HCT116 (cell line): ENCODE measurements at regions not wholly inside any gene's neighbourhood (a gene's known extent, or its start where the extent isn't known, plus 50 kb on each side); places are given as distances from the start of the nearest gene placed in this dataset.

Experiments used
- ATAC-seq: fragments of 200-7000 bp; cut with Tn5 transposase; 2 replicates; pipeline ENCODE4 v1.9.1; 2020; ENCODE audit warnings: mild to moderate bottlenecking, moderate library complexity
- BruUV-seq: library from RNA; stranded (reverse); fragments of 400-500 nt; replicated peaks from 2 replicates; lab custom pipeline; 2021; lab: Mats Ljungman, UMichigan
- CTCF ChIA-PET: fragments of 300-600 bp; sonication (Branson Sonifier 250); formaldehyde crosslinking; loops from one replicate; lab custom pipeline; 2021; ENCODE audit warnings: antibody characterized with exemption; lab: Charles Lee
- POLR2A ChIA-PET: fragments of 300-600, 350-600 bp; sonication (Branson Sonifier 250); formaldehyde crosslinking; loops from one replicate; lab custom pipeline; 2021; ENCODE audit warnings: antibody characterized with exemption; lab: Charles Lee
- RAD21 ChIA-PET, 2 experiments: fragments of 300-600 bp; sonication (Branson Sonifier 250); formaldehyde crosslinking; loops; one replicate each; lab custom pipeline; 2023; ENCODE audit warnings: low total read pairs in 2 of 2; ENCODE audit not compliant: uncharacterized antibody in 2 of 2, unreplicated experiment in 2 of 2, low non-redundant PET in 1 of 2; lab: Charles Lee
- DNase-seq: peaks from one replicate; pipeline ENCODE4 v3.0.0-alpha.2; 2010; ENCODE audit warnings: low read depth, low spot score
- H2AFZ ChIP-seq: fragments of 200-600 bp; shearing (Covaris generic), sonication (generic); 2 replicates; pipeline ENCODE4 v1.6.1; 2017; ENCODE audit warnings: low read depth, mixed run types, mixed read lengths, antibody characterized with exemption, low read length; ENCODE audit not compliant: poor library complexity, severe bottlenecking
- H3K27ac ChIP-seq: 2 replicates; pipeline ENCODE4 v1.5.1; 2012; ENCODE audit warnings: low read depth, low read length
- H3K27me3 ChIP-seq: fragments of 200-600 bp; sonication (generic); 2 replicates; pipeline ENCODE4 v1.6.1; 2016; ENCODE audit warnings: mixed run types, low read length, mixed read lengths; ENCODE audit not compliant: insufficient read depth
- H3K36me3 ChIP-seq, 2 experiments: fragments of 200-500 bp in 1 of 2; fragments of 200-600 bp in 1 of 2; sonication (Bioruptor generic) in 1 of 2; sonication (generic) in 1 of 2; 2 replicates each; pipeline versions ENCODE4 v1.5.1 to v1.6.1; 2014 to 2016; ENCODE audit warnings: low read length in 2 of 2, inconsistent platforms in 1 of 2, mixed read lengths in 1 of 2, mixed run types in 1 of 2; ENCODE audit not compliant: insufficient read depth in 2 of 2, control insufficient read depth in 1 of 2
- H3K4me1 ChIP-seq, 2 experiments: fragments of 200-600 bp in 1 of 2; sonication (generic) in 1 of 2; 2 replicates each; pipeline versions ENCODE4 v1.5.1 to v1.6.1; 2012 to 2017; ENCODE audit warnings: low read length in 2 of 2, inconsistent platforms in 1 of 2, mild to moderate bottlenecking in 1 of 2, mixed read lengths in 1 of 2, mixed run types in 1 of 2, moderate library complexity in 1 of 2; ENCODE audit not compliant: insufficient read depth in 2 of 2, control insufficient read depth in 1 of 2
- H3K4me2 ChIP-seq: fragments of 200-600 bp; sonication (generic); 2 replicates; pipeline ENCODE4 v1.6.1; 2017; ENCODE audit warnings: mixed run types, low read length, mixed read lengths
- H3K4me3 ChIP-seq, 2 experiments: fragments of 200-600 bp in 1 of 2; sonication (generic) in 1 of 2; replicated peaks in 1 of 2; 2 replicates each; pipeline ENCODE4 v1.5.1; 2011 to 2016; ENCODE audit warnings: low read length in 2 of 2, control low read depth in 1 of 2, low read depth in 1 of 2, mild to moderate bottlenecking in 1 of 2, mixed read lengths in 1 of 2, mixed run types in 1 of 2
- H3K79me2 ChIP-seq: fragments of 200-600 bp; sonication (generic); 2 replicates; pipeline ENCODE4 v1.6.1; 2017; ENCODE audit warnings: mild to moderate bottlenecking, mixed run types, low read length, moderate library complexity, mixed read lengths; ENCODE audit not compliant: insufficient read depth
- H3K9ac ChIP-seq: fragments of 200-600 bp; sonication (generic); 2 replicates; pipeline ENCODE4 v1.6.1; 2016; ENCODE audit warnings: low read length, mixed read lengths
- H3K9me2 ChIP-seq: fragments of 200-600 bp; sonication (generic), shearing (Covaris generic); 2 replicates; pipeline ENCODE4 v1.6.1; 2017; ENCODE audit warnings: mixed run types, mild to moderate bottlenecking, moderate library complexity; ENCODE audit not compliant: insufficient read depth
- H3K9me3 ChIP-seq, 2 experiments: fragments of 200-500 bp in 1 of 2; fragments of 200-600 bp in 1 of 2; sonication (Bioruptor generic) in 1 of 2; sonication (generic) in 1 of 2; 2 replicates each; pipeline ENCODE4 v1.6.1; 2014 to 2017; ENCODE audit warnings: low read length in 2 of 2, mixed read lengths in 2 of 2, inconsistent platforms in 1 of 2, low read depth in 1 of 2, mild to moderate bottlenecking in 1 of 2, mixed run types in 1 of 2, moderate library complexity in 1 of 2; ENCODE audit not compliant: control insufficient read depth in 1 of 2, insufficient read depth in 1 of 2
- H4K20me1 ChIP-seq: fragments of 200-600 bp; sonication (generic), shearing (Covaris generic); 2 replicates; pipeline ENCODE4 v1.6.1; 2017; ENCODE audit warnings: mixed run types, mild to moderate bottlenecking, moderate library complexity; ENCODE audit not compliant: insufficient read depth
- CBX3 ChIP-seq: IDR thresholded peaks from 2 replicates; pipeline ENCODE4 v1.6.1; 2012; ENCODE audit warnings: low read depth
- EGR1 ChIP-seq: IDR thresholded peaks from 2 replicates; pipeline ENCODE4 v1.6.1; 2012; ENCODE audit warnings: low read depth
- ELF1 ChIP-seq: IDR thresholded peaks from 2 replicates; pipeline ENCODE4 v1.6.1; 2012; ENCODE audit warnings: low read depth, borderline replicate concordance
- EZH2phosphoT487 ChIP-seq: fragments of 200-600 bp; IDR thresholded peaks from 2 replicates; pipeline ENCODE4 v1.6.1; 2018; ENCODE audit warnings: antibody characterized with exemption, borderline replicate concordance
- JUND ChIP-seq: IDR thresholded peaks from 2 replicates; pipeline ENCODE4 v1.6.1; 2012
- POLR2A ChIP-seq: IDR thresholded peaks from 2 replicates; pipeline ENCODE4 v1.7.0; 2011; ENCODE audit warnings: borderline replicate concordance; ENCODE audit not compliant: insufficient read depth, insufficient read length; ENCODE audit errors: extremely low read depth
- POLR2AphosphoS5 ChIP-seq: IDR thresholded peaks from 2 replicates; pipeline ENCODE4 v1.6.1; 2011; ENCODE audit warnings: mild to moderate bottlenecking, low read depth, low read length, moderate library complexity
- RAD21 ChIP-seq: IDR thresholded peaks from 2 replicates; pipeline ENCODE4 v1.6.1; 2012; ENCODE audit warnings: low read depth, mild to moderate bottlenecking
- SP1 ChIP-seq: IDR thresholded peaks from 2 replicates; pipeline ENCODE4 v1.6.1; 2012; ENCODE audit warnings: low read depth
- SRF ChIP-seq: IDR thresholded peaks from 2 replicates; pipeline ENCODE4 v1.6.1; 2012; ENCODE audit warnings: low read depth
- YY1 ChIP-seq: IDR thresholded peaks from 2 replicates; pipeline ENCODE4 v1.6.1; 2011; ENCODE audit warnings: low read length, low read depth, moderate library complexity, mild to moderate bottlenecking; ENCODE audit not compliant: insufficient replicate concordance; ENCODE audit errors: extremely low read depth
- ZFX ChIP-seq: fragments of 450-650 bp; IDR thresholded peaks from 2 replicates; pipeline ENCODE4 v1.6.1; 2017
- ZNF274 ChIP-seq: fragments of 200-500 bp; sonication (Bioruptor generic); IDR thresholded peaks from 2 replicates; pipeline ENCODE4 v1.6.1; 2014; ENCODE audit warnings: mild to moderate bottlenecking, low read depth, low read length, inconsistent platforms
- intact Hi-C: fragments of 100-400 bp; cut with micrococcal nuclease; formaldehyde crosslinking; loops from 2 replicates; pipeline ENCODE4 v1.10.0; 2022
- TF ChIP-seq, protein P1 (sequence below): IDR thresholded peaks from 2 replicates; pipeline ENCODE4 v1.6.1; 2012
- TF ChIP-seq, protein P2 (sequence below), 3 experiments: fragments of 200-600 bp in 1 of 3; sonication (generic) in 1 of 3; IDR thresholded peaks in 2 of 3; conservative IDR thresholded peaks in 1 of 3; 2 replicates each; pipeline ENCODE4 v1.5.1; 2012 to 2017; ENCODE audit warnings: low read depth in 2 of 3, low read length in 2 of 3, antibody characterized with exemption in 1 of 3, borderline replicate concordance in 1 of 3, control low read depth in 1 of 3, mild to moderate bottlenecking in 1 of 3, mixed read lengths in 1 of 3, mixed run types in 1 of 3, moderate library complexity in 1 of 3; ENCODE audit not compliant: insufficient read depth in 1 of 3
- TF ChIP-seq, protein P3 (sequence below): IDR thresholded peaks from 2 replicates; pipeline ENCODE4 v1.6.1; 2011; ENCODE audit warnings: mild to moderate bottlenecking, low read length, moderate library complexity; ENCODE audit not compliant: insufficient replicate concordance; ENCODE audit errors: extremely low read depth
- TF ChIP-seq, protein P4 (sequence below): IDR thresholded peaks from 2 replicates; pipeline ENCODE4 v1.6.1; 2012

DNA sequence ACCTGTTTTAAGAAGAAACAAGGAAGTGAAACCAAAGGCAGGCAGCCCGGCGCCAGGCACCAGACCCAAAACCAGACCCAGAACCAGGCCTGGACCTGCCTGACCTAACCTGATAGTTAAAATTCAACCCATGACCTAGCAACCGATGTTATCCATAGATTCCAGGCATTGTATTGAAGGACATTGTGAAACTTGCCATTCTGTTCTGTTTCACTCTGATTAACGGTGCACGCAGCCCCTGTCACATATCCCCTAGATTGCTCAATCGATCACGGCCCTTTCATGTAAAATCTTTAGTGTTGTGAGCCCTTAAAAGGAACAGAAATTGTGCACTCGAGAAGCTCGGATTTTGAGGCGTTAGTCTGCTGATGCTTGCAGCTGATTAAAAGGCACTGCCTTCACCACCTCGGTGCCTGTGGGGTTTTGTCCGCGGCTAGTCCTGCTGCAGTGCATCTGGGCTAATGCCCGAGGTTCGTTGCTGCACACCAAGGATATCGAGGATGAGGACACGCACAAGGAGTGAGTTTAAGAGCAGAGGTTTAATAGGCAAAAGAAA is 262.5 kb upstream of the TMEM132C start:
- H3K9ac ChIP-seq = no peak overlapping the region
- ChIA-PET RAD21 (no interaction called here), CTCF (no interaction called here), POLR2A (no interaction called here)
- ATAC-seq (no peak), DNase-seq (no peak)
- no peak overlapping the region for H2AFZ ChIP-seq
- H3K27ac ChIP-seq = no peak overlapping the region
- H3K36me3 ChIP-seq = no peaks in the 10 kb centered on the region
- H3K79me2 ChIP-seq = no peaks in the 10 kb centered on the region
- peaks cover 4 to 14% of the 10 kb centered on the region in 2 experiments; a peak in 2 of 4 replicates for H3K9me3 ChIP-seq
- no peak overlapping the region for H3K4me3 ChIP-seq
- no peaks in the 10 kb centered on the region for H3K4me1 ChIP-seq
- TF ChIP-seq SP1 = no peak
- TF ChIP-seq, protein P1, sequence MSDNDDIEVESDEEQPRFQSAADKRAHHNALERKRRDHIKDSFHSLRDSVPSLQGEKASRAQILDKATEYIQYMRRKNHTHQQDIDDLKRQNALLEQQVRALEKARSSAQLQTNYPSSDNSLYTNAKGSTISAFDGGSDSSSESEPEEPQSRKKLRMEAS = no peak
- TF ChIP-seq POLR2A = no peak
- TF ChIP-seq YY1 = no peak
- TF ChIP-seq RAD21 = no peak
- no peak for TF ChIP-seq SRF
- no peak for TF ChIP-seq EZH2phosphoT487
- no peak for TF ChIP-seq JUND
- TF ChIP-seq CBX3 = no peak
- TF ChIP-seq POLR2AphosphoS5 = no peak
- TF ChIP-seq, protein P2, sequence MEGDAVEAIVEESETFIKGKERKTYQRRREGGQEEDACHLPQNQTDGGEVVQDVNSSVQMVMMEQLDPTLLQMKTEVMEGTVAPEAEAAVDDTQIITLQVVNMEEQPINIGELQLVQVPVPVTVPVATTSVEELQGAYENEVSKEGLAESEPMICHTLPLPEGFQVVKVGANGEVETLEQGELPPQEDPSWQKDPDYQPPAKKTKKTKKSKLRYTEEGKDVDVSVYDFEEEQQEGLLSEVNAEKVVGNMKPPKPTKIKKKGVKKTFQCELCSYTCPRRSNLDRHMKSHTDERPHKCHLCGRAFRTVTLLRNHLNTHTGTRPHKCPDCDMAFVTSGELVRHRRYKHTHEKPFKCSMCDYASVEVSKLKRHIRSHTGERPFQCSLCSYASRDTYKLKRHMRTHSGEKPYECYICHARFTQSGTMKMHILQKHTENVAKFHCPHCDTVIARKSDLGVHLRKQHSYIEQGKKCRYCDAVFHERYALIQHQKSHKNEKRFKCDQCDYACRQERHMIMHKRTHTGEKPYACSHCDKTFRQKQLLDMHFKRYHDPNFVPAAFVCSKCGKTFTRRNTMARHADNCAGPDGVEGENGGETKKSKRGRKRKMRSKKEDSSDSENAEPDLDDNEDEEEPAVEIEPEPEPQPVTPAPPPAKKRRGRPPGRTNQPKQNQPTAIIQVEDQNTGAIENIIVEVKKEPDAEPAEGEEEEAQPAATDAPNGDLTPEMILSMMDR (IDR thresholded peaks at IDR 0.05 in 2 of 3, conservative IDR thresholded peaks at IDR 0.05 in 1 of 3; ENCODE audit: borderline replicate concordance in 1 of 3, insufficient read depth in 1 of 3, low read depth in 2 of 3, low read length in 2 of 3) = no peak
- TF ChIP-seq, protein P3, sequence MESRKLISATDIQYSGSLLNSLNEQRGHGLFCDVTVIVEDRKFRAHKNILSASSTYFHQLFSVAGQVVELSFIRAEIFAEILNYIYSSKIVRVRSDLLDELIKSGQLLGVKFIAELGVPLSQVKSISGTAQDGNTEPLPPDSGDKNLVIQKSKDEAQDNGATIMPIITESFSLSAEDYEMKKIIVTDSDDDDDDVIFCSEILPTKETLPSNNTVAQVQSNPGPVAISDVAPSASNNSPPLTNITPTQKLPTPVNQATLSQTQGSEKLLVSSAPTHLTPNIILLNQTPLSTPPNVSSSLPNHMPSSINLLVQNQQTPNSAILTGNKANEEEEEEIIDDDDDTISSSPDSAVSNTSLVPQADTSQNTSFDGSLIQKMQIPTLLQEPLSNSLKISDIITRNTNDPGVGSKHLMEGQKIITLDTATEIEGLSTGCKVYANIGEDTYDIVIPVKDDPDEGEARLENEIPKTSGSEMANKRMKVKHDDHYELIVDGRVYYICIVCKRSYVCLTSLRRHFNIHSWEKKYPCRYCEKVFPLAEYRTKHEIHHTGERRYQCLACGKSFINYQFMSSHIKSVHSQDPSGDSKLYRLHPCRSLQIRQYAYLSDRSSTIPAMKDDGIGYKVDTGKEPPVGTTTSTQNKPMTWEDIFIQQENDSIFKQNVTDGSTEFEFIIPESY = no peak
- TF ChIP-seq, protein P4, sequence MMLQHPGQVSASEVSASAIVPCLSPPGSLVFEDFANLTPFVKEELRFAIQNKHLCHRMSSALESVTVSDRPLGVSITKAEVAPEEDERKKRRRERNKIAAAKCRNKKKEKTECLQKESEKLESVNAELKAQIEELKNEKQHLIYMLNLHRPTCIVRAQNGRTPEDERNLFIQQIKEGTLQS = no peak
- TF ChIP-seq ELF1 = no peak
- no peak for TF ChIP-seq ZNF274
- no peak for TF ChIP-seq ZFX
- TF ChIP-seq EGR1 = no peak
- H3K27me3 ChIP-seq = no peaks in the 10 kb centered on the region
- BruUV-seq = no TSS peak
- no peaks in the 10 kb centered on the region for H3K9me2 ChIP-seq
- no peaks in the 10 kb centered on the region for H4K20me1 ChIP-seq
- intact Hi-C loops = no loop called here
- H3K4me2 ChIP-seq = no peak overlapping the region
